WTC11 (cell line): ENCODE measurements at regions not wholly inside any gene's neighbourhood (a gene's known extent, or its start where the extent isn't known, plus 50 kb on each side); places are given as distances from the start of the nearest gene placed in this dataset.

ENCODE experiments used
- ATAC-seq: fragments of 200-7000 bp; cut with Tn5 transposase; 2 replicates; pipeline ENCODE4 v1.10.0; 2021; ENCODE audit warnings: mild to moderate bottlenecking, moderate library complexity
- CTCF ChIA-PET: fragments of 300-600 bp; sonication (Branson Sonifier 250); formaldehyde crosslinking; loops from one replicate; lab custom pipeline; 2021; ENCODE audit warnings: antibody characterized with exemption; lab: Charles Lee
- POLR2A ChIA-PET: fragments of 350-600 bp; sonication (Branson Sonifier 250); formaldehyde crosslinking; loops from one replicate; lab custom pipeline; 2021; ENCODE audit warnings: antibody characterized with exemption; lab: Charles Lee
- DNase-seq: peaks from one replicate; pipeline ENCODE4 v3.0.0; 2021; ENCODE audit warnings: low spot score
- H3K27ac Mint-ChIP-seq: 2 replicates; pipeline ENCODE4 v1.8.0; 2021; ENCODE audit warnings: mixed read lengths
- H3K27me3 Mint-ChIP-seq: 2 replicates; pipeline ENCODE4 v1.8.0; 2021; ENCODE audit warnings: low read depth, mild to moderate bottlenecking, moderate library complexity, mixed read lengths
- H3K36me3 Mint-ChIP-seq: 2 replicates; pipeline ENCODE4 v1.8.0; 2021; ENCODE audit warnings: mixed read lengths
- H3K4me1 Mint-ChIP-seq: 2 replicates; pipeline ENCODE4 v1.8.0; 2022; ENCODE audit warnings: mixed read lengths
- H3K4me3 Mint-ChIP-seq: 2 replicates; pipeline ENCODE4 v1.8.0; 2021; ENCODE audit warnings: mild to moderate bottlenecking, moderate library complexity, mixed read lengths
- H3K9me3 Mint-ChIP-seq: 2 replicates; pipeline ENCODE4 v1.8.0; 2021; ENCODE audit warnings: mixed read lengths
- E2F1 ChIP-seq: sonication (generic); formaldehyde crosslinking; IDR thresholded peaks from 2 replicates; pipeline ENCODE4 v1.8.0; 2022; ENCODE audit warnings: mild to moderate bottlenecking, missing genetic modification reagents
- E2F5 ChIP-seq: sonication (generic); formaldehyde crosslinking; IDR thresholded peaks from 2 replicates; pipeline ENCODE4 v1.8.1; 2022; ENCODE audit warnings: mild to moderate bottlenecking, moderate library complexity, missing genetic modification reagents
- ESRRA ChIP-seq: sonication (generic); formaldehyde crosslinking; IDR thresholded peaks from 2 replicates; pipeline ENCODE4 v1.8.1; 2022; ENCODE audit warnings: mild to moderate bottlenecking, missing genetic modification reagents, borderline replicate concordance
- FOXJ3 ChIP-seq: sonication (generic); formaldehyde crosslinking; IDR thresholded peaks from 2 replicates; pipeline ENCODE4 v1.9.0; 2021; ENCODE audit warnings: missing genetic modification reagents, mild to moderate bottlenecking, borderline replicate concordance
- FOXK1 ChIP-seq: sonication (generic); formaldehyde crosslinking; IDR thresholded peaks from 2 replicates; pipeline ENCODE4 v1.8.0; 2022; ENCODE audit warnings: mild to moderate bottlenecking, moderate library complexity, missing genetic modification reagents
- FOXP4 ChIP-seq: sonication (generic); formaldehyde crosslinking; IDR thresholded peaks from 2 replicates; pipeline ENCODE4 v1.8.0; 2022; ENCODE audit warnings: mild to moderate bottlenecking, missing genetic modification reagents
- IRF1 ChIP-seq: sonication (generic); formaldehyde crosslinking; IDR thresholded peaks from 2 replicates; pipeline ENCODE4 v1.8.0; 2023; ENCODE audit warnings: missing genetic modification reagents
- JAZF1 ChIP-seq: fragments of 250-450 bp; sonication (Bioruptor Pico); IDR thresholded peaks from 2 replicates; pipeline ENCODE4 v1.9.0; 2021; ENCODE audit warnings: moderate library complexity, mild to moderate bottlenecking, inconsistent platforms
- NR1H2 ChIP-seq: sonication (generic); formaldehyde crosslinking; IDR thresholded peaks from 2 replicates; pipeline ENCODE4 v1.9.0; 2021; ENCODE audit warnings: mild to moderate bottlenecking, moderate library complexity, missing genetic modification reagents
- OVOL2 ChIP-seq: fragments of 250-450 bp; sonication (Bioruptor Pico); IDR thresholded peaks from 2 replicates; pipeline ENCODE4 v1.9.0; 2021; ENCODE audit warnings: mild to moderate bottlenecking, borderline replicate concordance
- RELA ChIP-seq: sonication (generic); formaldehyde crosslinking; IDR thresholded peaks from 2 replicates; pipeline ENCODE4 v1.8.1; 2022; ENCODE audit warnings: missing genetic modification reagents, mild to moderate bottlenecking, borderline replicate concordance
- SP1 ChIP-seq: sonication (generic); formaldehyde crosslinking; conservative IDR thresholded peaks from 2 replicates; pipeline ENCODE4 v1.8.1; 2022; ENCODE audit warnings: missing genetic modification reagents
- ZNF138 ChIP-seq: sonication (generic); formaldehyde crosslinking; conservative IDR thresholded peaks from 2 replicates; pipeline ENCODE4 v1.8.1; 2022; ENCODE audit warnings: mild to moderate bottlenecking, moderate library complexity, missing genetic modification reagents
- ZNF232 ChIP-seq: sonication (generic); formaldehyde crosslinking; IDR thresholded peaks from 2 replicates; pipeline ENCODE4 v1.8.0; 2022; ENCODE audit warnings: mild to moderate bottlenecking, missing genetic modification reagents
- ZNF263 ChIP-seq: sonication (generic); formaldehyde crosslinking; IDR thresholded peaks from 2 replicates; pipeline ENCODE4 v1.8.1; 2022; ENCODE audit warnings: low read depth, mild to moderate bottlenecking, moderate library complexity, missing genetic modification reagents
- TF ChIP-seq, protein P1 (sequence below): sonication (generic); formaldehyde crosslinking; IDR thresholded peaks from 2 replicates; pipeline ENCODE4 v1.8.1; 2022; ENCODE audit warnings: missing genetic modification reagents, borderline replicate concordance
- TF ChIP-seq, protein P2 (sequence below): fragments of 250-450 bp; sonication (Bioruptor Pico); IDR thresholded peaks from 2 replicates; pipeline ENCODE4 v1.8.0; 2021; ENCODE audit warnings: mild to moderate bottlenecking
- TF ChIP-seq, protein P3 (sequence below): fragments of 200-600 bp; IDR thresholded peaks from 2 replicates; pipeline ENCODE4 v1.8.0; 2022; ENCODE audit warnings: antibody characterized with exemption
- TF ChIP-seq, protein P4 (sequence below): sonication (generic); formaldehyde crosslinking; IDR thresholded peaks from 2 replicates; pipeline ENCODE4 v1.8.1; 2023; ENCODE audit warnings: mild to moderate bottlenecking, missing genetic modification reagents

DNA sequence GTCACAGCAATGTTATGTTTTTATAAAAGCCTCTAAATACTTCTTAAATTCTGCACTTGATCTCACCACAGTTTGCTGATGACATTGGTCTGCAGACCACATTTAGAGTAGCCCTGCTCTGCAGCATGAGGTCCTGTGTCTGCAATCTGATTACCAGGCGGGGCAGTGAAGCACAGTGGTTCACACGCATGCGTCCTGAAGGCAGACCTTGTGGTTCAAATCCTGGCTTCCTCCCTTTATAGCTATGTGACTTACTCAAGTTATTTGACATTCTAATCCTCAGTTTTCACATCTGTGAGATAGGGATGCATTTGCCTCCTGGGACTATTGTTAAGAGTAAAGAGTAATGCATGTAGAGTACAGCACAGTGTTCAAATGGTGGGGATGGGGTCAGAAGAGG, 50.3 kb downstream of the BMAL2 start:
- Mint-ChIP-seq H3K36me3 (no peaks in the 10 kb centered on the region), H3K4me3 (no peak overlapping the region), H3K27me3 (no peaks in the 10 kb centered on the region), H3K27ac (no peak overlapping the region), H3K4me1 (no peaks in the 10 kb centered on the region), H3K9me3 (no peaks in the 10 kb centered on the region)
- ATAC-seq (no peak), DNase-seq (no peak)
- no peak for TF ChIP-seq RELA (CRISPR knock-in tag)
- TF ChIP-seq FOXK1 (CRISPR knock-in tag) = no peak
- TF ChIP-seq OVOL2 (CRISPR knock-in tag) = no peak
- TF ChIP-seq FOXP4 (CRISPR knock-in tag) = no peak
- TF ChIP-seq, protein P1, sequence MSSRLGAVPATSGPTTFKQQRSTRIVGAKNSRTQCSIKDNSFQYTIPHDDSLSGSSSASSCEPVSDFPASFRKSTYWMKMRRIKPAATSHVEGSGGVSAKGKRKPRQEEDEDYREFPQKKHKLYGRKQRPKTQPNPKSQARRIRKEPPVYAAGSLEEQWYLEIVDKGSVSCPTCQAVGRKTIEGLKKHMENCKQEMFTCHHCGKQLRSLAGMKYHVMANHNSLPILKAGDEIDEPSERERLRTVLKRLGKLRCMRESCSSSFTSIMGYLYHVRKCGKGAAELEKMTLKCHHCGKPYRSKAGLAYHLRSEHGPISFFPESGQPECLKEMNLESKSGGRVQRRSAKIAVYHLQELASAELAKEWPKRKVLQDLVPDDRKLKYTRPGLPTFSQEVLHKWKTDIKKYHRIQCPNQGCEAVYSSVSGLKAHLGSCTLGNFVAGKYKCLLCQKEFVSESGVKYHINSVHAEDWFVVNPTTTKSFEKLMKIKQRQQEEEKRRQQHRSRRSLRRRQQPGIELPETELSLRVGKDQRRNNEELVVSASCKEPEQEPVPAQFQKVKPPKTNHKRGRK (CRISPR knock-in tag) = no peak
- no peak for TF ChIP-seq NR1H2
- no peak for TF ChIP-seq ZNF263 (CRISPR knock-in tag)
- no peak for TF ChIP-seq ESRRA (CRISPR knock-in tag)
- TF ChIP-seq ZNF138 (CRISPR knock-in tag) = no peak
- no peak for TF ChIP-seq FOXJ3 (CRISPR knock-in tag)
- TF ChIP-seq IRF1 = no peak
- TF ChIP-seq JAZF1 (CRISPR knock-in tag) = no peak
- TF ChIP-seq E2F1 = no peak
- no peak for TF ChIP-seq ZNF232 (CRISPR knock-in tag)
- POLR2A ChIA-PET = no interaction called here
- CTCF ChIA-PET = interaction anchor here (1.3 kb wide), 1 partner anchor 16 kb away, joined by 3 read pairs; no protein-coding TSS in a partner anchor

DNA sequence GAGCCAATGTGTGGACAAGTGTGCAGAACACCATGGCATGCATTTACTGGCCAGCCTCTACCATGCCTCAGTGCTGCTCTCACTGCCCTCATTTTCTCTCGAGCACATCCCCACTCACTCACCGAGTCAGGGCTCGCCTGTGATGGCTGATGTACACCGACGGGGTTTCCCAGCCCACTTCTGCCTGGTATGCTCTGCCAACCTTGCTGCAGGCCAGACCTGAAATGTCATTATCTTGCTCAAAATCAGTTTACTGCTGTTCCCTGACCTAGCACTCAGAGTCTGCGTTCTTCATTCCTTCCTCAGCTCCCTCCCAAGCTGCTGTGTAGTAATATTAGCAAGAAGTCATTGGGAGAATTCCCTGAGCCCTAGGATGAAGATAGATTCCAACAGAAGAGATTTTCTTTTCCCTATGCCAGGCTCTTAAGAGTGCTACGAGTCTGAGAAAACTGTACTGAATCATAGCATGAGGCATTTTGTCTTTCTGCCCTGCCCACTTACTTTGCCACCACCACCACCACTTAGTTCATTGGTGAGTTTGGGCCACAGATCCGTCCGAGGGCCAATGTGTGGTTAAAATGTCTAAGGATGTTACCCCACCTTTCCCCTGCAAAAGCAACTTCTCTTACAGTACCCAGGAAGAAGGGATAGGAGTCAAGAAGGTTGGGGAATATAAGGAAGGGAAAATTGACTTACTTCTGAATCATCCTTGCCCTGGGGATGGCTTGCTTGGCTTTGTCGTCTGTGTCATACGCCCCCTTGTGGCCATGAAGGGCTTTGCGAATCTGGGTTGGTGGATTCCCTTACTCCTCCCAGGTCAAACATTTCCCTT, 51.0 kb downstream of the BMAL2 start:
- Mint-ChIP-seq H3K27ac (no peak overlapping the region), H3K4me3 (no peak overlapping the region), H3K9me3 (no peaks in the 10 kb centered on the region)
- POLR2A ChIA-PET = no interaction called here
- CTCF ChIA-PET = interaction anchor here (1.0 to 1.4 kb wide), 3 partner anchors 8 to 64 kb away, joined by 3 to 6 read pairs (median 3); no protein-coding TSS in a partner anchor
- DNase-seq = peak; percentile 84
- TF ChIP-seq, protein P2, sequence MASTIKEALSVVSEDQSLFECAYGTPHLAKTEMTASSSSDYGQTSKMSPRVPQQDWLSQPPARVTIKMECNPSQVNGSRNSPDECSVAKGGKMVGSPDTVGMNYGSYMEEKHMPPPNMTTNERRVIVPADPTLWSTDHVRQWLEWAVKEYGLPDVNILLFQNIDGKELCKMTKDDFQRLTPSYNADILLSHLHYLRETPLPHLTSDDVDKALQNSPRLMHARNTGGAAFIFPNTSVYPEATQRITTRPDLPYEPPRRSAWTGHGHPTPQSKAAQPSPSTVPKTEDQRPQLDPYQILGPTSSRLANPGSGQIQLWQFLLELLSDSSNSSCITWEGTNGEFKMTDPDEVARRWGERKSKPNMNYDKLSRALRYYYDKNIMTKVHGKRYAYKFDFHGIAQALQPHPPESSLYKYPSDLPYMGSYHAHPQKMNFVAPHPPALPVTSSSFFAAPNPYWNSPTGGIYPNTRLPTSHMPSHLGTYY (CRISPR knock-in tag) = no peak
- TF ChIP-seq E2F5 (CRISPR knock-in tag) (no peak), SP1 (CRISPR knock-in tag) (no peak)
- TF ChIP-seq, protein P3, sequence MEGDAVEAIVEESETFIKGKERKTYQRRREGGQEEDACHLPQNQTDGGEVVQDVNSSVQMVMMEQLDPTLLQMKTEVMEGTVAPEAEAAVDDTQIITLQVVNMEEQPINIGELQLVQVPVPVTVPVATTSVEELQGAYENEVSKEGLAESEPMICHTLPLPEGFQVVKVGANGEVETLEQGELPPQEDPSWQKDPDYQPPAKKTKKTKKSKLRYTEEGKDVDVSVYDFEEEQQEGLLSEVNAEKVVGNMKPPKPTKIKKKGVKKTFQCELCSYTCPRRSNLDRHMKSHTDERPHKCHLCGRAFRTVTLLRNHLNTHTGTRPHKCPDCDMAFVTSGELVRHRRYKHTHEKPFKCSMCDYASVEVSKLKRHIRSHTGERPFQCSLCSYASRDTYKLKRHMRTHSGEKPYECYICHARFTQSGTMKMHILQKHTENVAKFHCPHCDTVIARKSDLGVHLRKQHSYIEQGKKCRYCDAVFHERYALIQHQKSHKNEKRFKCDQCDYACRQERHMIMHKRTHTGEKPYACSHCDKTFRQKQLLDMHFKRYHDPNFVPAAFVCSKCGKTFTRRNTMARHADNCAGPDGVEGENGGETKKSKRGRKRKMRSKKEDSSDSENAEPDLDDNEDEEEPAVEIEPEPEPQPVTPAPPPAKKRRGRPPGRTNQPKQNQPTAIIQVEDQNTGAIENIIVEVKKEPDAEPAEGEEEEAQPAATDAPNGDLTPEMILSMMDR = peak; percentile 92
- TF ChIP-seq, protein P4, sequence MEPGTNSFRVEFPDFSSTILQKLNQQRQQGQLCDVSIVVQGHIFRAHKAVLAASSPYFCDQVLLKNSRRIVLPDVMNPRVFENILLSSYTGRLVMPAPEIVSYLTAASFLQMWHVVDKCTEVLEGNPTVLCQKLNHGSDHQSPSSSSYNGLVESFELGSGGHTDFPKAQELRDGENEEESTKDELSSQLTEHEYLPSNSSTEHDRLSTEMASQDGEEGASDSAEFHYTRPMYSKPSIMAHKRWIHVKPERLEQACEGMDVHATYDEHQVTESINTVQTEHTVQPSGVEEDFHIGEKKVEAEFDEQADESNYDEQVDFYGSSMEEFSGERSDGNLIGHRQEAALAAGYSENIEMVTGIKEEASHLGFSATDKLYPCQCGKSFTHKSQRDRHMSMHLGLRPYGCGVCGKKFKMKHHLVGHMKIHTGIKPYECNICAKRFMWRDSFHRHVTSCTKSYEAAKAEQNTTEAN = 0 out of 2 replicates have a peak, but pooled peaks have one; percentile 25
- TF ChIP-seq, all 79 proteins: peak for 2
- no peaks in the 10 kb centered on the region for H3K36me3 Mint-ChIP-seq
- no peaks in the 10 kb centered on the region for H3K4me1 Mint-ChIP-seq
- ATAC-seq = peak; percentile 94
- no peaks in the 10 kb centered on the region for H3K27me3 Mint-ChIP-seq
